Esophagus squamous epithelium (tissue), 4 donors: ENCODE measurements at regions not wholly inside any gene's neighbourhood (a gene's known extent, or its start where the extent isn't known, plus 50 kb on each side); places are given as distances from the start of the nearest gene placed in this dataset.

Source experiments
- POLR2A ChIP-seq, 4 donors: fragments of 450-650 bp; IDR thresholded peaks; one replicate each; pipeline ENCODE4 v1.6.1; 2017; ENCODE audit warnings: antibody characterized with exemption in 4 of 4, mild to moderate bottlenecking in 4 of 4, moderate library complexity in 3 of 4
- TF ChIP-seq, protein P1 (sequence below), 6 experiments: fragments of 450-650 bp in 4 of 6; fragments of 200-600 bp in 2 of 6; sonication (generic) in 2 of 6; IDR thresholded peaks; one replicate each; pipeline ENCODE4 v1.5.1; 2016 to 2019; ENCODE audit warnings: antibody characterized with exemption in 6 of 6, mild to moderate bottlenecking in 4 of 6, moderate library complexity in 4 of 6

- TF ChIP-seq, protein P1, sequence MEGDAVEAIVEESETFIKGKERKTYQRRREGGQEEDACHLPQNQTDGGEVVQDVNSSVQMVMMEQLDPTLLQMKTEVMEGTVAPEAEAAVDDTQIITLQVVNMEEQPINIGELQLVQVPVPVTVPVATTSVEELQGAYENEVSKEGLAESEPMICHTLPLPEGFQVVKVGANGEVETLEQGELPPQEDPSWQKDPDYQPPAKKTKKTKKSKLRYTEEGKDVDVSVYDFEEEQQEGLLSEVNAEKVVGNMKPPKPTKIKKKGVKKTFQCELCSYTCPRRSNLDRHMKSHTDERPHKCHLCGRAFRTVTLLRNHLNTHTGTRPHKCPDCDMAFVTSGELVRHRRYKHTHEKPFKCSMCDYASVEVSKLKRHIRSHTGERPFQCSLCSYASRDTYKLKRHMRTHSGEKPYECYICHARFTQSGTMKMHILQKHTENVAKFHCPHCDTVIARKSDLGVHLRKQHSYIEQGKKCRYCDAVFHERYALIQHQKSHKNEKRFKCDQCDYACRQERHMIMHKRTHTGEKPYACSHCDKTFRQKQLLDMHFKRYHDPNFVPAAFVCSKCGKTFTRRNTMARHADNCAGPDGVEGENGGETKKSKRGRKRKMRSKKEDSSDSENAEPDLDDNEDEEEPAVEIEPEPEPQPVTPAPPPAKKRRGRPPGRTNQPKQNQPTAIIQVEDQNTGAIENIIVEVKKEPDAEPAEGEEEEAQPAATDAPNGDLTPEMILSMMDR (IDR thresholded peaks at IDR 0.05) = no peak
- TF ChIP-seq POLR2A (IDR thresholded peaks at IDR 0.05) = no peak
These were observed 62.9 kb upstream of the PIM1 start for GRCh38 chr6:37106982-37107491.
